ENCODE measurements at regions not wholly inside any gene's neighbourhood (a gene's known extent, or its start where the extent isn't known, plus 50 kb on each side); places are given as distances from the start of the nearest gene placed in this dataset.

DNA sequence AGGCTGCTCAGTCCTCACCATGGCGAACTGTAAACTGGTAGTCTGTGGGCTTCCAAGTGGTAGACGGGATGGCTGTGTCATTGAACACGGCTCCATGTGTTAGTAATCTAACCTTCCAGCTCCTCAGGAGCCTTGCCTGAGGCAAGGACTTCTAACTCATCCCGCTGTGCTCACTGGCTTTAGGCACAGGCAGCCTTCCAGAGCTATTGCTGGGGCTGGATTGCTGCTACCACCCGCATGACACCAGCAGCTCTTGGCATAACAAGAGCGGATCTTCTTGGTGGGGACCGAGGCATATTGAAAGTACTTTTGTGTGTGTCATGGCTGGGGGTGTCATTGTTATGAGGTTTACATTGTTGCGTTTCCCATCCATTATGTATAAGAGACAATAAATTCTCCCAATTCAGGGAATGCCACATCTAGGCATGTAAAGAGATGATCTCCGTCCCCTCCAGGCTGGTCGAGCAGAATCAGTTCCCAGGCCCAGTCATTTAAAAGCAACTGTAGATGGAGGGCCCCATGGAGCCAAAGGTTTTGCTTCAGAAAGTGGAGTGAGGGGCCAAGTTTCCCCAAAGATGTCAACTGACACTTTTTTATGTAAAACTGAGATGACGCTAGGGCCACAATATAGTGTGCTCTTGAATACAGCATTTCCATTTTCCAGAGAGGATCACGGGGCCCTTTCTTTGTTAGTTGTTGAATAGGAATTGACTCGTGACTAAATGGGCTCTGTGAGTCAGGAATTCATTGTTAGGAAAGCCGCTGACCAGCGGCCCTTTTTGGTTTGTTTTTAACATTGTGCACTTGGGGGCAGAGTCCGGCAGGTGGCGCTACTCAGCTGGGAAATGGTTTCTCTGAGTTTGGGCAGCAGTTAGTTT lies 759.5 kb downstream of the TAF11L14 start (continued):
- TF ChIP-seq ADNP (tag; IDR thresholded peaks at IDR 0.05) = no peak
- TF ChIP-seq ZNF696 (CRISPR knock-in tag; conservative IDR thresholded peaks at IDR 0.05) = no peak
- TF ChIP-seq SMC3 (conservative IDR thresholded peaks at IDR 0.05; ENCODE audit: insufficient read depth, low read depth, low read length) = peak; percentile 57
- no peak for TF ChIP-seq FOSL1 (tag; conservative IDR thresholded peaks at IDR 0.05)
- TF ChIP-seq, protein P1, sequence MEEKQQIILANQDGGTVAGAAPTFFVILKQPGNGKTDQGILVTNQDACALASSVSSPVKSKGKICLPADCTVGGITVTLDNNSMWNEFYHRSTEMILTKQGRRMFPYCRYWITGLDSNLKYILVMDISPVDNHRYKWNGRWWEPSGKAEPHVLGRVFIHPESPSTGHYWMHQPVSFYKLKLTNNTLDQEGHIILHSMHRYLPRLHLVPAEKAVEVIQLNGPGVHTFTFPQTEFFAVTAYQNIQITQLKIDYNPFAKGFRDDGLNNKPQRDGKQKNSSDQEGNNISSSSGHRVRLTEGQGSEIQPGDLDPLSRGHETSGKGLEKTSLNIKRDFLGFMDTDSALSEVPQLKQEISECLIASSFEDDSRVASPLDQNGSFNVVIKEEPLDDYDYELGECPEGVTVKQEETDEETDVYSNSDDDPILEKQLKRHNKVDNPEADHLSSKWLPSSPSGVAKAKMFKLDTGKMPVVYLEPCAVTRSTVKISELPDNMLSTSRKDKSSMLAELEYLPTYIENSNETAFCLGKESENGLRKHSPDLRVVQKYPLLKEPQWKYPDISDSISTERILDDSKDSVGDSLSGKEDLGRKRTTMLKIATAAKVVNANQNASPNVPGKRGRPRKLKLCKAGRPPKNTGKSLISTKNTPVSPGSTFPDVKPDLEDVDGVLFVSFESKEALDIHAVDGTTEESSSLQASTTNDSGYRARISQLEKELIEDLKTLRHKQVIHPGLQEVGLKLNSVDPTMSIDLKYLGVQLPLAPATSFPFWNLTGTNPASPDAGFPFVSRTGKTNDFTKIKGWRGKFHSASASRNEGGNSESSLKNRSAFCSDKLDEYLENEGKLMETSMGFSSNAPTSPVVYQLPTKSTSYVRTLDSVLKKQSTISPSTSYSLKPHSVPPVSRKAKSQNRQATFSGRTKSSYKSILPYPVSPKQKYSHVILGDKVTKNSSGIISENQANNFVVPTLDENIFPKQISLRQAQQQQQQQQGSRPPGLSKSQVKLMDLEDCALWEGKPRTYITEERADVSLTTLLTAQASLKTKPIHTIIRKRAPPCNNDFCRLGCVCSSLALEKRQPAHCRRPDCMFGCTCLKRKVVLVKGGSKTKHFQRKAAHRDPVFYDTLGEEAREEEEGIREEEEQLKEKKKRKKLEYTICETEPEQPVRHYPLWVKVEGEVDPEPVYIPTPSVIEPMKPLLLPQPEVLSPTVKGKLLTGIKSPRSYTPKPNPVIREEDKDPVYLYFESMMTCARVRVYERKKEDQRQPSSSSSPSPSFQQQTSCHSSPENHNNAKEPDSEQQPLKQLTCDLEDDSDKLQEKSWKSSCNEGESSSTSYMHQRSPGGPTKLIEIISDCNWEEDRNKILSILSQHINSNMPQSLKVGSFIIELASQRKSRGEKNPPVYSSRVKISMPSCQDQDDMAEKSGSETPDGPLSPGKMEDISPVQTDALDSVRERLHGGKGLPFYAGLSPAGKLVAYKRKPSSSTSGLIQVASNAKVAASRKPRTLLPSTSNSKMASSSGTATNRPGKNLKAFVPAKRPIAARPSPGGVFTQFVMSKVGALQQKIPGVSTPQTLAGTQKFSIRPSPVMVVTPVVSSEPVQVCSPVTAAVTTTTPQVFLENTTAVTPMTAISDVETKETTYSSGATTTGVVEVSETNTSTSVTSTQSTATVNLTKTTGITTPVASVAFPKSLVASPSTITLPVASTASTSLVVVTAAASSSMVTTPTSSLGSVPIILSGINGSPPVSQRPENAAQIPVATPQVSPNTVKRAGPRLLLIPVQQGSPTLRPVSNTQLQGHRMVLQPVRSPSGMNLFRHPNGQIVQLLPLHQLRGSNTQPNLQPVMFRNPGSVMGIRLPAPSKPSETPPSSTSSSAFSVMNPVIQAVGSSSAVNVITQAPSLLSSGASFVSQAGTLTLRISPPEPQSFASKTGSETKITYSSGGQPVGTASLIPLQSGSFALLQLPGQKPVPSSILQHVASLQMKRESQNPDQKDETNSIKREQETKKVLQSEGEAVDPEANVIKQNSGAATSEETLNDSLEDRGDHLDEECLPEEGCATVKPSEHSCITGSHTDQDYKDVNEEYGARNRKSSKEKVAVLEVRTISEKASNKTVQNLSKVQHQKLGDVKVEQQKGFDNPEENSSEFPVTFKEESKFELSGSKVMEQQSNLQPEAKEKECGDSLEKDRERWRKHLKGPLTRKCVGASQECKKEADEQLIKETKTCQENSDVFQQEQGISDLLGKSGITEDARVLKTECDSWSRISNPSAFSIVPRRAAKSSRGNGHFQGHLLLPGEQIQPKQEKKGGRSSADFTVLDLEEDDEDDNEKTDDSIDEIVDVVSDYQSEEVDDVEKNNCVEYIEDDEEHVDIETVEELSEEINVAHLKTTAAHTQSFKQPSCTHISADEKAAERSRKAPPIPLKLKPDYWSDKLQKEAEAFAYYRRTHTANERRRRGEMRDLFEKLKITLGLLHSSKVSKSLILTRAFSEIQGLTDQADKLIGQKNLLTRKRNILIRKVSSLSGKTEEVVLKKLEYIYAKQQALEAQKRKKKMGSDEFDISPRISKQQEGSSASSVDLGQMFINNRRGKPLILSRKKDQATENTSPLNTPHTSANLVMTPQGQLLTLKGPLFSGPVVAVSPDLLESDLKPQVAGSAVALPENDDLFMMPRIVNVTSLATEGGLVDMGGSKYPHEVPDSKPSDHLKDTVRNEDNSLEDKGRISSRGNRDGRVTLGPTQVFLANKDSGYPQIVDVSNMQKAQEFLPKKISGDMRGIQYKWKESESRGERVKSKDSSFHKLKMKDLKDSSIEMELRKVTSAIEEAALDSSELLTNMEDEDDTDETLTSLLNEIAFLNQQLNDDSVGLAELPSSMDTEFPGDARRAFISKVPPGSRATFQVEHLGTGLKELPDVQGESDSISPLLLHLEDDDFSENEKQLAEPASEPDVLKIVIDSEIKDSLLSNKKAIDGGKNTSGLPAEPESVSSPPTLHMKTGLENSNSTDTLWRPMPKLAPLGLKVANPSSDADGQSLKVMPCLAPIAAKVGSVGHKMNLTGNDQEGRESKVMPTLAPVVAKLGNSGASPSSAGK (IDR thresholded peaks at IDR 0.05) = no peak
- TF ChIP-seq CREB3L1 (IDR thresholded peaks at IDR 0.05; ENCODE audit: borderline replicate concordance, low read depth) = no peak
- no peak for TF ChIP-seq AFF1 (IDR thresholded peaks at IDR 0.05; ENCODE audit: low read depth in 1 of 2, partially characterized antibody in 2 of 2)
- TF ChIP-seq SRSF9 (IDR thresholded peaks at IDR 0.05; ENCODE audit: borderline replicate concordance, low read depth, low read length) = no peak
- no peak for TF ChIP-seq HDAC6 (IDR thresholded peaks at IDR 0.05; ENCODE audit: low read depth, low read length)
